22Rv1 (cell line): ENCODE measurements at regions not wholly inside any gene's neighbourhood (a gene's known extent, or its start where the extent isn't known, plus 50 kb on each side); places are given as distances from the start of the nearest gene placed in this dataset.

ENCODE experiments used
- CTCF ChIP-seq: fragments of 450-650 bp; IDR thresholded peaks from 2 replicates; pipeline ENCODE4 v1.5.1; 2017; ENCODE audit warnings: mild to moderate bottlenecking
- ZFX ChIP-seq: fragments of 450-650 bp; IDR thresholded peaks from 2 replicates; pipeline ENCODE4 v1.6.1; 2017; ENCODE audit warnings: antibody characterized with exemption, borderline replicate concordance

GRCh38 chr12:91902860-91903683 lies 242.6 kb downstream of the BTG1 start:
- TF ChIP-seq CTCF (no peak), ZFX (no peak)
